ENCODE measurements at regions not wholly inside any gene's neighbourhood (a gene's known extent, or its start where the extent isn't known, plus 50 kb on each side); places are given as distances from the start of the nearest gene placed in this dataset.

DNA sequence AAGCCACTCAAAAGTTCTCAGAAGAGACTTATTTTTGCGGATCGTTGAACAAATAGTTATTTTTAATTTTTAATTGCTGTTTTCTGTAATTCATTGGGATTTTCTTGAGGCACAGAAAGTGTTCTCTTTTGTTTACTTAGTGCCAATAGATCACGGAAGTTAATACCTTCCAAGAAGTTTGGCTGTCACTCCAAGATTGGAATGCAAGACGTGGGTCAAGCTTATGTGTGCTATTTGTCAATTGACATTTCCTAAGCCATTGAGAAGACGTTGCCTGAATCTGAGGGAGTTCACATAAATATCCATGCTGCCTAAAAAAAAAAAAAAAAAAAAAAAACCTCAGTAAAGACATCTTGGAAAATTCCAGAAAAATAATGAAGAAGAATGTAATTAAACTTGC is 1071.4 kb upstream of the ADGRB3 start:
- H3K79me2 ChIP-seq, result no peaks in the 10 kb centered on the region
- H3K36me3 ChIP-seq (ENCODE audit: control insufficient read depth, insufficient read depth, low read length), result no peaks in the 10 kb centered on the region
- no peaks in the 10 kb centered on the region for H3K27me3 ChIP-seq (ENCODE audit: control insufficient read depth, insufficient read depth, low read length)
- H3K4me1 ChIP-seq, result no peaks in the 10 kb centered on the region
- H3K9ac ChIP-seq, result no peak overlapping the region
- no peak overlapping the region for H3K27ac ChIP-seq
- H3K9me3 ChIP-seq (ENCODE audit: control insufficient read depth, low read length), result no peaks in the 10 kb centered on the region
- no peak overlapping the region for H3K4me3 ChIP-seq (ENCODE audit: low read depth, low read length)
- TF ChIP-seq, protein P1, sequence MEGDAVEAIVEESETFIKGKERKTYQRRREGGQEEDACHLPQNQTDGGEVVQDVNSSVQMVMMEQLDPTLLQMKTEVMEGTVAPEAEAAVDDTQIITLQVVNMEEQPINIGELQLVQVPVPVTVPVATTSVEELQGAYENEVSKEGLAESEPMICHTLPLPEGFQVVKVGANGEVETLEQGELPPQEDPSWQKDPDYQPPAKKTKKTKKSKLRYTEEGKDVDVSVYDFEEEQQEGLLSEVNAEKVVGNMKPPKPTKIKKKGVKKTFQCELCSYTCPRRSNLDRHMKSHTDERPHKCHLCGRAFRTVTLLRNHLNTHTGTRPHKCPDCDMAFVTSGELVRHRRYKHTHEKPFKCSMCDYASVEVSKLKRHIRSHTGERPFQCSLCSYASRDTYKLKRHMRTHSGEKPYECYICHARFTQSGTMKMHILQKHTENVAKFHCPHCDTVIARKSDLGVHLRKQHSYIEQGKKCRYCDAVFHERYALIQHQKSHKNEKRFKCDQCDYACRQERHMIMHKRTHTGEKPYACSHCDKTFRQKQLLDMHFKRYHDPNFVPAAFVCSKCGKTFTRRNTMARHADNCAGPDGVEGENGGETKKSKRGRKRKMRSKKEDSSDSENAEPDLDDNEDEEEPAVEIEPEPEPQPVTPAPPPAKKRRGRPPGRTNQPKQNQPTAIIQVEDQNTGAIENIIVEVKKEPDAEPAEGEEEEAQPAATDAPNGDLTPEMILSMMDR (IDR thresholded peaks at IDR 0.05), result no peak
- H2AFZ ChIP-seq, result no peak overlapping the region
- no peak overlapping the region for H3K4me2 ChIP-seq (ENCODE audit: low read length)

DNA sequence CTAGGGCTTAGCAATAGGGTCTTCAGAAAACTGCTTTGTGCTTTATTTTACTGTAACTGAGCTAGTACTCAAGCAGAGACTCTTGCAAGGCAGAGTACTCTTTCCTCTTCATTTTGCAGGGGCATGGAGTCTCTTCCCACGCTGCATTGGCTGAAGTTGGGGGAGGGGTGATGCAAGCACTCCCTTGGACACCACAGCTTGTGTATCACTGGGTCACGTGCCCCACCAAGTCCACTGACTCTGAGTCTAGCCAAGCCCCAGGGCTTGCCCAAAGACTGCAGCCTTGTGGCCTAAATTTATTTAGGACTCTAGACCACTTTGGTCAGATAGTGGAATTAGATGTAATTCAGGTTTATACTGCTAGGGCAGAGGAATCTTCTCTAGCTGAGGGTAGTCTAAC is 1075.0 kb upstream of the ADGRB3 start:
- H3K4me2 ChIP-seq (ENCODE audit: low read length), result no peak overlapping the region
- H3K4me1 ChIP-seq, result no peaks in the 10 kb centered on the region
- no peak overlapping the region for H3K4me3 ChIP-seq (ENCODE audit: low read depth, low read length)
- H3K79me2 ChIP-seq, result no peaks in the 10 kb centered on the region
- H3K36me3 ChIP-seq (ENCODE audit: control insufficient read depth, insufficient read depth, low read length), result no peaks in the 10 kb centered on the region
- TF ChIP-seq, protein P1 (IDR thresholded peaks at IDR 0.05), result no peak
- no peak overlapping the region for H2AFZ ChIP-seq
- H3K27me3 ChIP-seq (ENCODE audit: control insufficient read depth, insufficient read depth, low read length), result no peaks in the 10 kb centered on the region
- H3K27ac ChIP-seq, result no peak overlapping the region
- no peak overlapping the region for H3K9ac ChIP-seq
- no peaks in the 10 kb centered on the region for H3K9me3 ChIP-seq (ENCODE audit: control insufficient read depth, low read length)

DNA sequence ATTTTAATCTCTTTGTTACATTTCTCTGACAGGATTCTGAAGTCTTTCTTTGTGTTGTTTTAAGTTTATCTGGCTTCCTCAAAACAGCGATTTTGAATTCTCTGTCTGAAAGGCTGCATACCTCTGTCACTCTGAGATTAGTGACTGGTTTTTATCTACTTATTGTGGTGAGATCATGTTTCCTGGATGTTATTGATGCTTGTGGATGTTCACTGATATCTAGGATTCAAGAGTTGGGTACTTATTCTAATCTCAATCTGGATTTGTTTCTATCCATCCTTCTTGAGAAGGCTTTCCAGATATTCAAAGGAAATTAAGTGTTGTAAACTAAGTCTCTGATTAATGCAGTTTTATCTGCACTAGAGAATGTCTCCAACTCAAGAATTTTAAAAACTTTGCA is 1076.1 kb upstream of the ADGRB3 start:
- no peaks in the 10 kb centered on the region for H3K4me1 ChIP-seq
- no peak overlapping the region for H2AFZ ChIP-seq
- H3K9me3 ChIP-seq (ENCODE audit: control insufficient read depth, low read length), result no peaks in the 10 kb centered on the region
- H3K4me3 ChIP-seq (ENCODE audit: low read depth, low read length), result no peak overlapping the region
- no peak overlapping the region for H3K4me2 ChIP-seq (ENCODE audit: low read length)
- no peaks in the 10 kb centered on the region for H3K27me3 ChIP-seq (ENCODE audit: control insufficient read depth, insufficient read depth, low read length)
- TF ChIP-seq, protein P1 (IDR thresholded peaks at IDR 0.05), result no peak
- H3K27ac ChIP-seq, result no peak overlapping the region
- no peaks in the 10 kb centered on the region for H3K79me2 ChIP-seq
- H3K36me3 ChIP-seq (ENCODE audit: control insufficient read depth, insufficient read depth, low read length), result no peaks in the 10 kb centered on the region
- no peak overlapping the region for H3K9ac ChIP-seq

- no peaks in the 10 kb centered on the region for H3K27me3 ChIP-seq (ENCODE audit: control insufficient read depth, insufficient read depth, low read length)
- no peaks in the 10 kb centered on the region for H3K36me3 ChIP-seq (ENCODE audit: control insufficient read depth, insufficient read depth, low read length)
- H3K27ac ChIP-seq, result no peak overlapping the region
- no peaks in the 10 kb centered on the region for H3K79me2 ChIP-seq
- no peaks in the 10 kb centered on the region for H3K9me3 ChIP-seq (ENCODE audit: control insufficient read depth, low read length)
- H3K4me3 ChIP-seq (ENCODE audit: low read depth, low read length), result no peak overlapping the region
- TF ChIP-seq, protein P1 (IDR thresholded peaks at IDR 0.05), result no peak
- no peak overlapping the region for H2AFZ ChIP-seq
- no peaks in the 10 kb centered on the region for H3K4me1 ChIP-seq
- H3K4me2 ChIP-seq (ENCODE audit: low read length), result no peak overlapping the region
- H3K9ac ChIP-seq, result no peak overlapping the region
Measured at GRCh38 chr6:67544851-67545452, 1090.1 kb upstream of the ADGRB3 start.

GRCh38 chr6:67541586-67541985 is 1093.5 kb upstream of the ADGRB3 start:
- H3K27me3 ChIP-seq (ENCODE audit: control insufficient read depth, insufficient read depth, low read length), result no peaks in the 10 kb centered on the region
- no peak overlapping the region for H2AFZ ChIP-seq
- H3K27ac ChIP-seq, result no peak overlapping the region
- no peak overlapping the region for H3K4me3 ChIP-seq (ENCODE audit: low read depth, low read length)
- no peaks in the 10 kb centered on the region for H3K4me1 ChIP-seq
- no peak overlapping the region for H3K9ac ChIP-seq
- no peak overlapping the region for H3K4me2 ChIP-seq (ENCODE audit: low read length)
- no peaks in the 10 kb centered on the region for H3K9me3 ChIP-seq (ENCODE audit: control insufficient read depth, low read length)
- TF ChIP-seq, protein P1 (IDR thresholded peaks at IDR 0.05), result no peak
- H3K36me3 ChIP-seq (ENCODE audit: control insufficient read depth, insufficient read depth, low read length), result no peaks in the 10 kb centered on the region
- H3K79me2 ChIP-seq, result no peaks in the 10 kb centered on the region
